ENCODE measurements at regions not wholly inside any gene's neighbourhood (a gene's known extent, or its start where the extent isn't known, plus 50 kb on each side); places are given as distances from the start of the nearest gene placed in this dataset.

GRCh38 chr12:131586269-131586668, 124.6 kb upstream of the SFSWAP start:
- no peak for TF ChIP-seq CTCF (IDR thresholded peaks at IDR 0.05; ENCODE audit: poor library complexity, severe bottlenecking)
- no peak for TF ChIP-seq POLR2AphosphoS5 (IDR thresholded peaks at IDR 0.05)
- no peak for TF ChIP-seq EZH2 (IDR thresholded peaks at IDR 0.05; ENCODE audit: borderline replicate concordance, insufficient read depth, low read length, poor library complexity, severe bottlenecking)
- TF ChIP-seq EP300 (conservative IDR thresholded peaks at IDR 0.05; ENCODE audit: poor library complexity, severe bottlenecking): no peak
- no peak for TF ChIP-seq TAF1 (IDR thresholded peaks at IDR 0.05; ENCODE audit: low read depth)
- no peak for TF ChIP-seq REST (IDR thresholded peaks at IDR 0.05; ENCODE audit: borderline replicate concordance)
- no peak for TF ChIP-seq MXI1 (conservative IDR thresholded peaks at IDR 0.05; ENCODE audit: poor library complexity, severe bottlenecking)
- TF ChIP-seq RAD21 (conservative IDR thresholded peaks at IDR 0.05): no peak

Measured in neural cell (in vitro differentiated cells).